ENCODE measurements at regions not wholly inside any gene's neighbourhood (a gene's known extent, or its start where the extent isn't known, plus 50 kb on each side); places are given as distances from the start of the nearest gene placed in this dataset.

GRCh38 chr3:86711634-86712033, 279.3 kb downstream of the VGLL3 start:
- DNase-seq = no peak

- DNase-seq = no peak
Observed at GRCh38 chr3:86708893-86709292, 282.1 kb downstream of the VGLL3 start.

- DNase-seq = peak; percentile 2 to 37 (median 14)
Observed at GRCh38 chr3:86702381-86702958, 288.5 kb downstream of the VGLL3 start.

DNA sequence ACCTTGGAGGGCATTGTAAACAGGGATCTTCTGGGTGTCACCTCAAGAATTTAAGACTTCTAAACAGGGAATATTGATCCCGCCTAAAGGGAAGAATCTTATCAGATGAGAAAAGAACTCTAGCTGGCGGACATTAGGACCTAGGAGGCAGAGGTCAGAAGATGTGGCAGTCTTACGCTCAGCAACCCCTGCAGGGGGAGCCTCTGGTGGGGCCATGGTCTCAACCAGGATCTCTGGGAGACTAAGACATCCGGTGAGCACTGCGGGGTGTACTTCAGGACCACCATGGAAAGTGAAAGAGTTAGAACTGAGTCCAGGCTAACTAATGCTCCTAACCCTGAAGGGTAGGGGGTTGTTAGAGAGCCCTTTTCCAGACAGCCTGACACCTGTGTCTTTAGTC, 295.2 kb downstream of the VGLL3 start:
- DNase-seq = no peak

GRCh38 chr3:86673991-86674390, 317.0 kb downstream of the VGLL3 start:
- no peak for DNase-seq

DNA sequence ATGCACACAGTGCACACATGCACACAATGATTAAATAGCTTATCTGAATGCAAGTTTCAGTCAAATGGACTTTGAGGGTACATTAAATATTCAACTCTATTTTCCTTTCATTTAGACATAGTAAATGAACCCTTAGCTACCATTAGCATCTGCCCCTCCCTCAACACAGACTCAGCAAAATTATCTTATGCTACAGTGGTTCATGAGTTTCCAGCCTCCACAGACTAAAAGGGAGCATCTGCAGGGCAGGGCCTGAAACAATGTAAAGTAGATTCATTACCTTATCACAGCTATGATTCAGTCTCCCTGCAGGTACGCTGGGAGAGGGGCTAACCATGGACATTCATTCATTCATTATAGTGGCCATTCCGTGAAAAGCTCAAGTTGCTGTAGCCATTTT, 329.1 kb downstream of the VGLL3 start:
- no peak for DNase-seq

GRCh38 chr3:86658876-86659275, 332.1 kb downstream of the VGLL3 start:
- DNase-seq = no peak

DNA sequence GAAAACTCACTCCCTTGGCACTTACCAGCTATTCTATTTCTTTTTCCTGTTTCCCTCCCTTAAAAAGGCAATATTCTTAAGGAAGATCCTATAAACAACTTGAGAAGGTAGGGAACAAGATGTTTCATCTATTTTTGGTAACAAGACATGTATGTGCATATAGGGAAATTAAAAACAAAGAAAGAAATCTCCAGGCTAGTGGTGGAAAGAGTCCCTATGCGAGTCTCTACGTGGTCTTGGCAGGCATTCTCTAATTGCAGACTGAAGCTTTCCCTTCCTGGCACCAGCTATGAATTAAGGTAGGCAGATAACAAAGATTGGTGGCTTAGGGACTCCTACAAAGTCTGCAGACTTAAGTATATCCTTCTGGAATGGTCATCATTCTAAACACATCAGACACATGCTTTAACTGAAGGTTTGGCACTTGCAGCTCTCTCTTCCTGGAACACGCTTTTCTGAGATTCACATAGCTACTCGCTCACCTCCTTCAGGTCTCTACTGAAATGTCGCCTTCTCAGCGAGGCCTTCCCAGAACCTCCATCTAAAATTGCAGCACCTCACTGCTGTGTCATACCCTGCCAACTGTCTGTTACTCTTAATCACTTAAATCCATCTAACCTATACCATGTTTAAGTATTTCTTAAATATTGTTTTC, 336.0 kb downstream of the VGLL3 start:
- no peak for DNase-seq

GRCh38 chr3:86653661-86654205, 337.2 kb downstream of the VGLL3 start:
- DNase-seq = no peak

DNA sequence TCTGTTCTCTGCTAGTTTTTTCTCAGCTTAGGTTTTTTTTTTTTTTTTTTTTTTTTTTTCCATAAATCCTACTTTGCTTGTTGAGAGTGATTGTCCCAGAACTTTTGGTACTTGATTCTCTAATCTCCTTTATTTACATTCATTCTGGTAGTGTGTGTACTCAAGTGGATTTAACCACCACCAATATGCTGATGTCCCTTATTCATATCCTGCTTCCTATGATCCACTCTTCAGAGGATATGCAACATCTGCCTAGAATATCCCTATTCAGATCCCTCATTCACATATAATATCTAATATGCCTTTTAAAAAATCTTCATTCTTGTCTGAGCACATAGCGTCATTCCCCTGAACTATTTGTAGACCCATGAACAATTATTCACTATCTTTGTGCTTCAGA, 342.9 kb downstream of the VGLL3 start:
- DNase-seq = no peak

DNA sequence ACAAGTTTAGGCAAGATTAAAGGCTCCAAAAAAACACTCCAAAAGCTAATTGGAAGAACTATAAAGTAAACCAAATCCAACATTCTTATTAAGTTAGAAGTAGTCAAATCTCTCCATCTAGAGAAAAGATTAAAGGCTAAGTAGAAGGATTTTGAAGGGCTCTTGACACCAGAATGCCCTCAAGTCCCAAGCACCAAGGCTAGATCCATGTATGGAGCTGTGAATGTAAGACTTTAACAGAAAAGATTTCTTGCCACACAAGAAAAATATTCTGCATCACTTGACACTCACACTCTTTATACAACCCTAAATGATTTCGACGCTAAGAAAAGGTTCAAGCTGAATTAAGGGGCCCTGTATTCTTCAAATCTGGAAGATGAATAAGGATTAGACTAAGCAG, 345.2 kb downstream of the VGLL3 start:
- DNase-seq = no peak

DNA sequence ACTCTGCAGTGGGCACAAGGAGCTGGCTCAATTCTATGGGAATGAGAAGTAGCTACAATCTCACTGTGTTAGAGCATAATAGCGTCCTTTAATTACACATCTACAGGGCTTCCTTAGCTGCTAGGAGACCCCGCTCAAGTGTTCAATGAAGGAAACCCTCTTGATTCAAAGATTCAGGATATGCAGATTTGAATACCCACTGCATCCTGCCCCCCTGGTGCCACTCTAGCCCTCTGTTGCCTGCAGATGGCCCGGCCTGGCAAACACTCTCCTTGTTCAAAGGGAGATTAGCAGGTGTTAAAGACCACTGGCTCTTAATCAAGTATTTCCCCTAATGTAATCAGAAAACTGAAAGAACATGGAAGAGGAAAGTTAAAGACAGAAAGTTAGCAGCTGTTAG, 356.6 kb downstream of the VGLL3 start:
- no peak for DNase-seq

DNA sequence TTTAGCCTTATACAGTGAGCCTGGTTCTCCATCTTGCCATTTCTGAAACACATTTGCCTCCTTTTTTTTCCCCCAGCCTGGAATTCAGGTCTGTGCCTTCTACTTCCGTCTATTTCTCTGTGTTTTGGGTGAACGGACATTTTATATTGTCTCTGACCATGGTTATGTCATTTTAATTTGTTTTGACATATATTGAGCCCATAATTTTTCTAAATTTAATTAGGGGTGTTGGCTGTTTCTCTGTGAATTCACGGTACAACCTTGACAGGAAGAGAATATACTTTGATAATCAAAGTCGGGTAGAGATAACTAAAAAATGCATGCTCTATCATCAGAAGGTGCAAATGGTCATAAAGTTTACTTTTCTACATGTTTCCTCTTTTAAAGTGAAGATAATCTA, 361.4 kb downstream of the VGLL3 start:
- DNase-seq = no peak

- no peak for DNase-seq
Observed at GRCh38 chr3:86624192-86624591, 366.8 kb downstream of the VGLL3 start.

GRCh38 chr3:86618706-86619105, 372.2 kb downstream of the VGLL3 start:
- DNase-seq = no peak

GRCh38 chr3:86605166-86605565, 385.8 kb downstream of the VGLL3 start:
- DNase-seq = no peak

DNA sequence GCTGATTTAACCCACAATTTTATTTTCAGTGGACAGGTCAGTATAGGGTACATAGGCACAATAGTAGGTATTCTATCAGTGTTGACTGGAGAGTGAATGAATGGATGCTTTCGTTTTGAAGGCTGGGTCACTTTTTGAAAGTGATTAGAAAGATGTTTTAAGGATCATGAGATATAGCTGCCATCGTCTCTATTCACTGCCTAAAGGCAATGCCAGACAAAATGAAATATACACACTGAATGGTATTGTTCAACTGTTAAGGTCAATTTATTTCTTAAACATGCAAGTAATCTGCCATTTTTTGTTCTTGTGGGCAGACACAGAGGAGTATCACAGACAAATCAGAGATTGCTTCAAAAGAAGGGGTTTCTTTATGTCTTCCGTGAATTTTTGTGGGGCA, 395.3 kb downstream of the VGLL3 start:
- no peak for DNase-seq

- DNase-seq = no peak
Observed at GRCh38 chr3:86594838-86595237, 396.1 kb downstream of the VGLL3 start.

DNA sequence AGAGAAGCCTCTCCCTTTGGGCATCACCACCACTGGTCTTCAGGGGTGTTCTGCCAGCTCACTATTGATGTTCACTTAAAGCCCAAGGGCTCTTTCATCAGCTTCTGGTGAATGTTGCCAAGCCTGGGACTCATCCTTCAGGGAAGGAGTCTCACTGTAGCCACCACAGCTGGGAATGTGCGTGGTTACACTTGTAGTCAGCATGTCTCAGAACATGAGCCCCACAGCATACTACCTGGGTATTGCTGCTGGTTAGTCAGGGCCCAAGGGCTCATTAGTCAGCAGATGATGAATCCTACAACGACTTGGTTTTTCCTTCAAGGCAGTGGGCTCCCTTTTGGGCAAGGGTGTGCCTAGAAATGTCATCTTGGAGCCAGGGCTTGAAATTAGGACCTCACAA, 412.9 kb downstream of the VGLL3 start:
- no peak for DNase-seq

DNA sequence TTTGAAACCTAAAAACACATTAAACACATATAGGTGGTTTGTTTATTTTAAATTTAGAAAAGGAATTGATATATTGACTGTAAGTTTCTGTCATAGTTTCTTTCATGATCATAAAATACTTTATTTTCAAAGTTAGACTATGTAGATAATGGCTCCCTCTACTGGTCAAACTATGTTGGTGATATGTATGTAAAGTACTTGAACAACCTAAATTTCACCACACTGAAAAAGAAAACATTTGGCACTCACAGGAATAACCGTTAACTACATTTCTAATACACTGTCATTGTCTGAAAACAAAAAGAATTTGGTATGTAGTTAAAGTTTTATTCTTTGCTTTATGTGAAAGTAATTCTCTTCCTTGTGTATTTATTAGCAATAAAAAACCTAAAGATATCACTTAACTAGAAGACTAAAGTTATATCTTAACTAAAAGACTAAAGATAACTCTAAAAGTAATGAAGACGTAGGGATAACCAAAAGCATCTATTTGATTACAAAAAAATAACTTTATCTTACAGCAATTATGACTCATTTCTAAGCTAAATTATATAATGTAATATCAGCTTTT, 427.5 kb downstream of the VGLL3 start:
- DNase-seq = peak in 3 of 4 experiments; percentile 26 to 64 (median 53)

- no peak for DNase-seq
Observed at GRCh38 chr3:86562090-86562489, 428.9 kb downstream of the VGLL3 start.

DNA sequence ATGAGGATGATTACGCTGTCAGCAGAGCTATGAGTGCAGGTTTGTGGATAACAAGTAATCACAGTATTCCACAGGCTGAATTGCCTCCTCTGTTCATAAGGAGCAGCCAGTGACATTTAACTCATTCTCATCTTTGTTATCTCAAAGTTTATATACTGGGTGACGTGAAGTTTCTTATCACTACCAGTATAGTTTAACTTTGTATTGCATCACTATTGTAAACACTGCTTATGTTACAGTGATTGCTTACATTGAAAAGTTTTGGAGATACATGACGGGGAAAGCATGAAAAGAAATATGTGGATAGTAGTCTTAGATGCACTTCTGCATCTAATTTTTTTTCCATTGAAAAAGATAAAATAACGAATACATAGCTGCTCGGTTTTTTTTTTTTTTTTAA, 429.7 kb downstream of the VGLL3 start:
- DNase-seq = no peak

GRCh38 chr3:86554383-86554782, 436.6 kb downstream of the VGLL3 start:
- no peak for DNase-seq

GRCh38 chr3:86547692-86548091, 443.3 kb downstream of the VGLL3 start:
- DNase-seq = no peak

Measured in suppressor macrophage (primary cell).